CD4-positive, alpha-beta T cell treated with Interleukin-15 for 1 hour (primary cell): ENCODE measurements at regions not wholly inside any gene's neighbourhood (a gene's known extent, or its start where the extent isn't known, plus 50 kb on each side); places are given as distances from the start of the nearest gene placed in this dataset.

Experiments used
- DNase-seq: peaks from one replicate; pipeline ENCODE4 v3.0.0-alpha.2; 2020

DNA sequence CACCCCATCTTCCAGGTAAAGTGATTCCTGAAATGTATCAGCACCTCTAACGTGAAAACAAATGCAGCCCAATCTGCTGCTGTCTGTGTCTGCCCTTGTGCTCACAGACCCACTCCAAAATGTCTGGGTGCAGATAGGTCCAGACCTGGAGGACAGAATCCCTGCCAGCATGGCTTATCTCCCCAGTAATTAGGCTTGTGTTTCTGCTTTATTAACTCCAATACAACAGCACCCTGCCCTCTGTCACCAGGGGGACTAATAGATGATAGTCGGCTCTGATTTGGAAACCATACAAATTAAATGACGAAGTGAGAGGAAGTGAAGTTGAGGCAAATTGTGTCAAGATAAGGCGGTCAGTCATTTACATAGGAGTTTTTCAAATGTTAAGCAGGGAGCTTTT is 608.3 kb upstream of the SALL1 start:
- DNase-seq = no peak

DNA sequence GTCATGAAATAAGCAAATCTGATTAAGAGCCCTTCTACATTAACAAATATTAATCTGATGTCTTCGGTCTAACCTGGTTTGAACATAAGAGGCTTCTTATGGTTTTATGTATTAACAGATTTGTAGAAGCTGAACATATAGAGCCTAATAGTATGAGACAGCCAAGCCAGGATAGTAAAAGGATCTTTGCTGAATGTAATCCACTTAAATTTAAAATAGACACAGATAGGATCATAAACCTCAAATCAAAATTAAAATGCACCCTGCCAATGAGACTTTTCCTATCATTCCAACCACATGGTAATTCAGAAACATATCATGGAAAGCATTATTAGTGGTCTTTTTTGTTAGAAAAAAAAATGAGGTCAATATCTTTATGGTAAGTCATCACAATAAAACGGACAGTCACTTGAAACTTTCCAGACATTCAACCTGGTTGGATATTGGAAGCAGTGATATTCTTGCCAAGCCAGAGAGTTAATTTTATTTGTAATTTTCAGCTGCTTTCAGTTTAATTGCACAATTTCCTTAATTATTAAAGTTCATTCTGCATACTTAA is 606.9 kb upstream of the SALL1 start:
- no peak for DNase-seq

DNA sequence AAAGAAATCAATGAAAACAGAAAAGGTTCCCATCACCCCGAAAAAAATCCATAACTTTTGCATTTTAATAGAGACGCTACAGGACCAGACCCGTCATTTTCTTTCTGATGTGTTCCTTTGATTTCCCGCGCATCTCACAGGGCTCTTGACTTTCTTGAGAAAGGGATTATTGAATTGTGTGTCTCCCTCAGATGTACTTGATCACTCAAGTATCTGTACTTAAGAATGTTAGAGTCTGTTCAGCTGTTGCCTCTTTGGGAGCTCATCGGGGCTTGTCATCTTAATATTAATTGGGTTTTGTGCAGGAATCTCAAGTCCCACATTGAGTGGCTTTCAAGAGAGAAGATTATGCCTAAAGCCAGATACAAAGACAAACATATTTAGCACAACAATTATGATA is 606.4 kb upstream of the SALL1 start:
- DNase-seq = no peak

DNA sequence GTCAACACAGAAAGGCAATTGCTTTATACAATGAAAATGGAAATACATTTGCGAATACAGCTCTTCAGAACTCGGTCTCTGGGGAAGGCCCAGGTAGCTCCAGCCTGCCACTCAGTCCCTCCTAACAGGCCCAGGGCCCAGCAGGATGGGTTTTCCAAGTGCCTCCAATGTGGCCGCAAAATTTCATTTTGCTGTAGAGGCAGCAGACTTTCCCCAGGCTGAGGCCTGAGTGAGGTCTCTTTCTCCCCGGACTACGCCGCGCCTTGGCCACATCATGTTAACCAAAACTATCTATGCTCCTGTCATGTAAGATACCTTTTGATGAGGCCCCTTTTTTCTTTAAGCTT is 606.0 kb upstream of the SALL1 start:
- DNase-seq = no peak

DNA sequence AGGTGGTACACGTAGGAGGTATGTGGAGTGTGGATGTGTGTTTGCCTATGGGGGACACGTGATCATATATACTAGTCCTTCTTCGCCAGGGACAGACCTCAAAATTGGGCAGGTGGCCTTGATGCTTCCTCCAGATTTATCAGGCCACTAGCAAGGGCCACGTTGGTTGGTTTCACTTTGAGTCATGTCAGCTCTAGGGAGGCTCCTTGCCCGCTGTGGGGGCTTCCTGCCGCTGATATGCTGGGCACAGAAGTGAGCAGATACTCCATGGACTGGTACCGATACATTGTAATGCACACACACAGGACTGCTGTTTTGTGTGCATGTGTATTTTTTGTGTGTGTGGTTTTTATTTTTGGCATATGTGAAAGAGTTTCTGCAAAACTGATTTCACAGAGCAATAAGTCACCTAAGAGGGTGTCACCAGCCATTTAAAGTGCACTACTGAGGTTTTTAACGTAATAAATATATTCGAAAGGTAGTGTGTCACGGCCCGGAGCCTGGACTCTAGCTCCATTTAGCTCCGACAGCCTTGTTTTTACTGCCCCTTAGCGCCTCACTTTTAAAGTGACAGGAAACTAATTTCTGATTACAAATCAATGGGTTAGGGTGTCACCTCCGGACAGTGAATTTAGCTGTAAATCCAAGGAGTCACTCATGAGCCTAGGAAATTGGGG is 605.5 kb upstream of the SALL1 start:
- no peak for DNase-seq

DNA sequence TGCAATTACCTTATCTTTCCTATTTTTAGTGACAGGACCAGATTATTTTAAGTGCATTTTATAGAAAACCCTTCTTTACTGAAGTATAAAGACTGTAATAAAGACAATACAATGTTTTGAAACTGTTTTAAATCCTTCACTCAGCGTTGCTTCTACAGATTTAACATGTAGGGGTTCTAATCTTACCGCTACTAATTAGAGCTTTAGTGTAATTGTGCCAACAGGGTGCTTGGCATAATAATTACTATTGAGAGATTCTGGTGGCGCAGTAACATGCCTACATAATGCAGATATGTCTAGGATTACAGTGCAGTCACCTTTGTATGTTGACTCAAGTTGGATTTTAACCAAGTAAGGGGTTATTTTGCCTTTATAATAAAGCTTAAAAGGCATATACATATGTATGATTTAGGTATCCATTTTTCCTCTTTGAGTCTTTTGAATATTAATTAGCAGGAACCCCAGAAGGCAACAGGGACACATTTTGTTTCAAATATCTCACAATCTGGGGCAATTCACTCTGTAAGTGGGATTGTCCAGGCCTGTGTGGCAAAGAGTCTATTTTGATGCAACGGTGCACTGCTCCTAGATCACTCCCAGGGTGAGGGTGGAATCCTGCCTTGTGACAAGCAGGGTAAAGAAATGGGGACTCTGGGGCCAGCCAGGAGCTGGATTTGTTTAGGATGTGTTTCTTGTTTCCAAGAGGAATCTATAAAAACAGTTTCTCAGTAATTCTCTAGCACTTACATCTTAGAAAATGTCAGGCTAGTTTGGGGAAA is 604.7 kb upstream of the SALL1 start:
- DNase-seq = no peak

DNA sequence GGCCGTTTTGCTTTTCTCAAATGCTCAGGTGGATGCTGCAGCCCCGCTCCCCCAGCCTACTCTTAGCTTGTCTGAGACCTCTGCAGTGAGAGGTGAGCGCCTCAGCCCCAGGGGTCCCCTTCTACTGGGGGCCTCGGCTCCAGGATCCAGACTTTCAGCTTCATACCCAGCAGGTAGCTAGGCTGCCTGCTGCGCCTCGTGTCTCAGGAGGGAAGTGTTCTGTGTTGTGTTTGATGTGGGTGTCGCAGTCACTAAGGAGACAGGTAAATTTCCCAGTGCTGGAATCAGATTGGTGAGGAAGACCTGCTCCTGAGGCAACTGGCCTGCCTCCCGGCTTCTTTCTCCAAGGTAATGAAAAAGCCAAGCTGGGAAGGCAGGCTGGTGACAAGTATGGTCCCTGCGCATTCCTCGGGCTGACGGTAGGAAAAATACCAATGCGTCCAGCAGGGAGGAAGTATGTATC is 604.0 kb upstream of the SALL1 start:
- no peak for DNase-seq

DNA sequence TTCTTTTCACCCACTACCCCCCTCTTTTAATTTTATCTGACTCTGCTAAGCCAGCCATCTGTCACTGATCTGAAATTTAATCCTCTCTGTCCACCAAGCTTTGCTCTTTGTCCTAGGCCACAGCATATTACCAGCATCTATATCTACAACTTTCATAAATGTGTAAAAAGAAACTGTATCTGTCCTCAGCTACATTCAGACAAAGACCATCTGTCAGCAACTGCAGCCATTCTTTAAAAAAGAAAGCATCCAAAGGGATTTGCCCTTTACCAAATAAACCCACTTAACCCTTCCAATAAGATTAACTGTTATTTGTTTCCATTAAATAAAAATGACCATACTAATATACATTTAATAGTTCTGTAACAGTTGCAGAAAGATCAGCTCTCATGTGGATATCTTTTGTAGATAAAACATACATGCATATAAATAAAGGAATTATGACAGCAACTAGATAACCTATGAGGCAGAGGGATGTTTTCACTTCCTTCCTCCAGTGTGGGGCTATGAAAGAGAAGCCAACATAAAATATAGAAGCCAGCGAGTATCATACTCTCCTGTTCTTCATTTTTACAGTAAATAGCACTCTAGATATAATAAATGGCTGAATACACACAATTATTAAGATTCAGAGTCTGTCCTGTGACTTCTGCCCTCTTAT is 602.5 kb upstream of the SALL1 start:
- no peak for DNase-seq

DNA sequence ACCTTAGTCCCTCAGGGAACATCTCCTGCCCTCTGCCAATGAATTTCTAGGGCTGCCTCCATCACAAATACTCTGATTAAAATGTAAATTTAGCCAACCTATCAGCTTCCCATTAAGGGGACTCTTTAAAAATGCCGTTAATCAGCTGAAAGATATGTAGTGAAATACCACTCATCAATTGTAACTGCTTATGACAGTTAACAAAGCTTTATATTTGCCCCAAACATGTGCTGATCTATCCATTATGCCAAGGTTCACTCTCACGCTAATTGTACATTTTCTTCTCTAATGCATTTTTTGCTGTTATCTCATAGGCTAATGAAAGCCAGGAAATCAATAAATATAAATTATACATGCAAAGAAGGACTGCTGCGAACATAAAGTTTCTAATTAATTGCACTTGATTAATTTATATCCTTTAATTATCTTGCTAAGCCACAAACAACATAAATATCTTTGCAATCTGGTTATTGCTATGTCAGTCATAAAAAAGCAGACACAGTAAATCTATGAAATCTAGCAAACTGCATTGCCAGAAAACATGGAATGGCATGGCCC is 601.4 kb upstream of the SALL1 start:
- no peak for DNase-seq

DNA sequence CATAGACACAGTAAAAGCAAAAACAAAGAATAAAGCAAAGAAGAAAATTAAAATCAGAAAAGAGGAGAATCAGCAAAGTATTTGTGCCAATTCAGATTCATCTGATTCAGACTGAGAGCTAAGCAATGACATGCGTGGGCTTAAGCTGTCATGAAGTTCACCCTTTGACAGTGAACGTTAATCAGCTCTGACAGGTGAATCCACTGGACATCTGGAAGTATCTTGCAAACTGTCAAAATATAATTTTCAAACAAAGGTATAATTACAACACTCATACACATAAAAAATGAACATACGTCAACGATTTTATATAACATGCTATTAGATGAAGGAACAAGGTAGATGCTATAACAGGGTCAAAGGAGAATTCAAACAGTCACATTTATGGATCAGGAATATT is 596.3 kb upstream of the SALL1 start:
- no peak for DNase-seq

DNA sequence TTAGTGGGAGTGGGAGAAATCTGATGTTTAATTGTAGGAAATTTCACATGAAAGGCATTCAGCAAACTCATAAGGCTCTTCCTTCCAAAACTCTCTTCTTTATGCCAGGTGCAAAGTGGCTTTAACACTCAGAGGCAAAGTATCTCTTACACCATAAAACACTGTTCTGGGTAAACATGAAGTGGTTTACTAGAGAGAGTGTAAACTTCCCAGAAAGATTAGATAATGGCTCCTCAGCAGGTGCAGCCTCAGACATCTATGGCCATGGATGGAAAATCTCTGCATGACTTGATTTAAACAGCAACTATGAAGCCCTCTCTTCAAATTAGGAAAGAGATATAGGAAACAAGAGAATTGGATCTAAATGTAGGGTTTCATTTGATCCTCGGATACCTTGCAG is 583.1 kb upstream of the SALL1 start:
- no peak for DNase-seq

DNA sequence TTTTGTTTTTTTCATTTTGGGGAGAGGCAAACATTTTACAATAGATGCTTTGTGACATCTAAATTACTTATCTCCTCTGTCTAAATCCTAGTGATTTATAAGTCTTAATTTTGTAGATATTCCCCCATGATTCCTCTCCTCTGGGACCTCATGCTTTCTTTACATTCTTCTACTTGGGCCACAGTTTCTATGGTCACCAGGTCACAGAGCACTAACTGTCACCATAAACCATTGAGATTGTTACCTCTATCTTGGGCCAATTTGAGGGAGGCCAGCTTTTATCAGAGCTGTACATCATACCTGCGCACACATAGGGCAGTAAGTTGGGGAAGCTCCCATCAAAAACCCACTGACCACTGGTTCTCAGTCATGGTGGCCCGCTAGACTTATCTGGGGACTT is 582.1 kb upstream of the SALL1 start:
- no peak for DNase-seq

DNA sequence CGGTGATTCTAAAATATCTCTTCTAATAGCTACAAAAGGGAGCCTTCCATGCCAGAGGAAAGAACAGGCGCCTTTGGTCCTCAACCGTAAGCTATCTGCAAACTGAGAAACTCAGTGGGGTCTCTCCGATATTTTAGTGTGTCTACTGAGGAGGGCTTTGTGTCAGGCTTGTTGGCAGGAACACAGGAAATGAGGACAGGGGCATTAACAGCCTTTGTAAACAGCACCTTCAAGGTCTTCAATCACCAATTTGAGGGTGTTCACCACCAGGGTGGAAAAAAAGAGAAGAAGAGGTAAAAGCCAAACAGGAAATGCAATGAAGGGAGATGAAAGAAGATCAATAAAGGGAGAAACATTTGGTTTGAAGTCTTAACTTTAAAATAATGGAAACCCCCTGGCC is 580.1 kb upstream of the SALL1 start:
- no peak for DNase-seq

DNA sequence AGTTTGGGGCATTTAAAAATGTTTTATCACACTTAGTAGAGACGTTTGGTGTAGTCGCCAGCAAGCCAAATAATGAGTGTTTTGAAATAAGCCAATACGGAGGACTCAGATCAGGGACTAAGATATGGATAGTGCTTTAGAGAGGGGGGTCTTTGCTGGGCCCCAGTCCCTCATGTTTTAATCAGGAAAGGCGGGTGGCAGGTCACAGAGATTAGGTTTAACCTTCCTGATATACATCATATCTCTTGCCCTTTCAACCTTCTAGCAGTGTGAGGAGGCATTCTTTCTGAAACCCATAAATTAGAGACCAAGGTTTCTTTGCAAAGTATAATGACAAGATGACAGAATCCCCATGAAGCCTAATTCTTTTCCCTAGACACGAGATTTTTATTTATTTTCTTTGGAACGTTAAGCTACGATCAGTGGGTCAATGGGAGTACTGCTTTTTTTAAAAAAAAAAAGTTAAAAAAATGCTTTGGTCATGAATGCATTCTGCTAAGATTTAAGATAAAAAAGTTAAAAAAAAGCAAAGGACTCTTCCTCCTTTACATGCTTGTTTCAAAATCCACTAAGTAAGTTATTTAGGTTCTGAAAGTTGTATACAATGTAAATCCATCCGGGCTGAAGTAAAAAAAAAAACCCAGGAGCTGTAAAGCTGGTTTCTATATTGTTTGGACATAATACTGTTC is 572.1 kb upstream of the SALL1 start:
- no peak for DNase-seq

DNA sequence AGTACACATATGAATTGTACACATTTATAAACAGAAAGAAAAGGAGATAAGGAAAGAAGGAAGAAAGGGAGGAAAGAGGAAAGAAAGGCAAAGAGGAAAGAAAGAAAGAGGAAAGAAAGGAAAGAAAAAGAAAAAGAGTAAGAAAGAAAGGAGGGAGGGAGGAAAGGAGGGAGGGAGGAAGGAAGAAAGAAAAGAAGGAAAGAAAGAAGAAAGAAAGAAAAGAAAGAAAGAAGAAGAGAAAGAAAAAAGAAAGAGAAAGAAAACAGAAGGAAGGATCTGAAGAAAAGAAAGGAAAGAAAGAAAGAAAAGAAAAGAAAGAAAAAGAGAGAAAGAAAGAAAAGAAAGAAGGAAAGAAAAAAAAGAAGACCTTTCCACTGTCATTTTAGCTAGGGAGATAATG is 571.4 kb upstream of the SALL1 start:
- DNase-seq = no peak

DNA sequence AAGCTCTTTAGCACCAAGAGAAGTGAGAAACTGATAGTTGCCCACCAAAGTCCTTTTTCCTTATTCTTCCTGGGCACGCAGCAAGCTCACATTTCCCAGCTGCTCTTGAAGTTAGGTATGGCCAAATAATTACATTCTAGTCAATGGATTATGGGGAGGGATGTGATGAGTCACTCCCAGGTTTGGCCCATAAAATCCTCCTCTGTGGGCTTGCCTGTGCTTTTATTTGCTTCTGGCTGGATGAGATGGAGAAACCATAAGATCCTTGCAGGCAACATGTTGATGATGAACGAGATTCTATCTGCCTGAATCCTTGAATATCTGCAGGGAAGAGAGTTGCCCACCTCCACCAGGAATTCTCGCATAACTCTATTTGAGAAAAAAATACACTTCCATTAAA is 568.3 kb upstream of the SALL1 start:
- no peak for DNase-seq

DNA sequence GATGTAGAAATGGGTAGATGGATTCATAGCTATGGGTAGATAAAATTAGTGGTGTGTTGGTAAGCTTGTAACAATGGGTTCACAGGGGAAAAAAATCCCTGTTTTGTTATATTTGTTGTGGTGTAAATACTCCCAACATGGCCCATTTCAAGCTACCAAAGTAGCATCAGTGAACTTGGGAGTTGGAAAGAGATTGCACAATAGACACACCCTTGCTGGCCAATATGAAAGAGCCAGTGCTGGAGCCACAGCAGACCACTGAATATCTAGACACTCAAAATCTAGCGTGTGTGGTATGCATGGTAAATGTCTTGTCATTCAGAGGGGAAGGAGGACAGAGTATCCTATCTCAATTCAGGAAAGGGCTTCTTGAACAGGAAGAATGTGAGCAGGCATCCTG is 565.1 kb upstream of the SALL1 start:
- DNase-seq = no peak

DNA sequence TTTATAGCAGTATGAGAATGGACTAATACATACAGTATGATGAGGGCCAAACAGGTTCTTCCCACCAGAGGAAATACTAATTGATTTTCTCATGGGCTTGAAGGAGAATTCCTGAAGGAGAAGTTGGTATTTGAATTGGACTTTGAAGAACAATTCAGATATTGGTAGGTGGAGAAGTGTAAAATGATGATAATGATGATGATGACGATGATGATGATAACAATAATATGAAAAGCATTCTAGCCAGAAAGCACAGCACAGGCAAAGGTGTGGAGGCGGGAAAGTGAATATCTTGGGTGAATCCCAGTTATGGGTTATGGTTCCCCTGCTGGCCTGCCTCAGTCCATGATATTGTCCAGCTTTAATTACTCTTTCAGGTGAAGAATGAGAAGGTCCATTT is 562.4 kb upstream of the SALL1 start:
- DNase-seq = no peak

DNA sequence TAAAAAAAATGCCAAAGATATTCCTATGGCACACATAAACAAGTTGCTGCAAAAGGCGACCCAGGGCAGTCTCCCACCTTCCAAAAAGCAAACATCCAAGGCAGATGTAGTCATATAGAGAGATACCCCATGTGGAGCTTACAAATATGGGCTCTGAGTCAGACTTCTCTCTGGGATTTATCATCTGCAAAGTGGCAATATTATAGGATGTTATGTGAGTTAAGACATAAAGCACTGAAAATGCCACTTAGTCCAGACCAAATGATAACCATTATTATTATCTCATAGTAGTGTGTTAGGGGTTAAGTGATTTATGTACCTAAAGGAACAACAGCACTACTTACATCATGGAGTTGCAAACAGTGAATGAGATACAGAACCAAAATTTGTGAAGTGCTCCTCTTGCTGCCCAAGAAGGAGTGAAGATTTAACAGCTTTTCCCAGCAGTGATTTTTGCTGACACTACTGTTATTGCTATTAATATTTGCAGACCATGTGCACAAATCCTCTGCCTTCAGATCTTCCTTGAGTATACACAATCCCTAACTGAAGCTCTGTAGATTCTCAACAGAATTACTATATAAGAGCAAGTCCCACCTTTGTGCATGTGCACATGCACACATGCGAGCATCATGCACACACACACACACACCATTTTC is 560.0 kb upstream of the SALL1 start:
- no peak for DNase-seq

DNA sequence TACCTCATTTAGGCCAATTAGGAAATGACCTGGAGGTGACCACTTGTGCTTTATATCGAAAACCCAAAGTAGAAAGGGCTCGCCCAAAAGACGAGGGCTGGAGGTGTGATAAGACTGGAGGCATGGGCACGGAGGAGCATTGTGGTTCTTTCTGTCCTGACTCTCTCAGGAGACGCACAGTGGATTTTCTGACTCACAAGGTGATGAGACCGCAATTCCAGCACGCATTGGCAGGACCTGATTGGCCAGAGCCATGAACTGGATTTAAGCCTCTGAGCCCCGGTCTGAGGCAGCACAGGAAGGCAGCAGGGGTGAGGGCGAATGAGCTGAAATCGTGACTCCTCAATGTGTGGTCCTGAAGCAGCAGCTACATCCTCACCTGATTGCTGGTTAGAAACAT is 559.1 kb upstream of the SALL1 start:
- DNase-seq = no peak

DNA sequence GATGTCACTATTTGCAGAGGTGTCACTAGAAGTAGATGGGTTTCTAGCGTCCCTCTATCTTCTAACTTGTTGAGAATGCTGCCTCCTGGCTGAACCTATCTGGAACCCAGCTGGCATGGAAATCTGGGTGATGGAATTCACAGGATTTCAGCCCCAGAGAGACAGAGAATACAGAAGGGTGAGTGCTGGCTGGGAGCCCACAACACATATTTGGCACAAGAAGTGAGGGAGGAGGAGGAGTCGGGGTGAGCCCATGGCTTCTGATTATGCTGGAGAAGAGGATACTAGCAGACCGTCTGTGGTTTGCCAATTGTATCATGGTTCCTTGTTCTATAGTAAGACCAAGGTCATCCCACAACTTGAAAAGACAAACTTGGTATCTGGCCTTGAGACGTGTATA is 557.8 kb upstream of the SALL1 start:
- no peak for DNase-seq

DNA sequence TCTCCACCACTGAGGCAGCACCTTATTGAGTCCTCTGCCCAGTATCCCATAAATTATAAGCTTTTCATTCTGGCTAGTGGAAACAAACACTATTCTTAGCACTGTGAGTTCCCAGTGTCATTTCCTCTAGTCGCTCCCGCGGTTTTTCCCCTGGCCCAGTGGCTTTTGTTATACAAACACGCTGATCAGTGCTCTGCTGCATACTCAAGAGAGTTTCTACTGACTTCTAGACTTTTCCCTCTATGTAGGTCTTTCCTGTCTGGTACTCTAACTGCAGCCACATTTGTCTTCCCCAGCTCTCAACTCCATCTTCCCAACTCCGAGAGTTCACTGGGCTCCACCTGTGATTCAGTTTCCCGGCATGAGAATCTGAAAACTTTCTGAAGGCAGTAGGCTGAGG is 556.6 kb upstream of the SALL1 start:
- no peak for DNase-seq

DNA sequence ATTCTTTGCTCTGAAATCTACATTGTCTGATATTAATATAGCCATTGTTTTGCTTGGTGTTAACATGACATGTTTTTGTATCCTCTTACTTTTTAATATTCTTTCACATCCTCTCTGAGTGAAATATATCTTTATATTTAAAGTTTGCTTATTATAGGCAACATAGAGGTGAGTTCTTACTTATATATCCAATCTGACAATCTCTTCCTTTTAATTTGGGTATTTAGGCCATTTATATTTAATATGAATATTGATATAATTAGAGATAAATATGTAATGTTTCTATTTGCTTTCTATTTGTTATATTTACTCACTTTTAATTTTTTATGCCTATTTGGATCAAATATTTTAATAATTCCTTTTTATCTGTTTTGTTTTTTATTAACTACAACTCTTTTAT is 554.1 kb upstream of the SALL1 start:
- no peak for DNase-seq
